ENCODE measurements at regions not wholly inside any gene's neighbourhood (a gene's known extent, or its start where the extent isn't known, plus 50 kb on each side); places are given as distances from the start of the nearest gene placed in this dataset.

DNA sequence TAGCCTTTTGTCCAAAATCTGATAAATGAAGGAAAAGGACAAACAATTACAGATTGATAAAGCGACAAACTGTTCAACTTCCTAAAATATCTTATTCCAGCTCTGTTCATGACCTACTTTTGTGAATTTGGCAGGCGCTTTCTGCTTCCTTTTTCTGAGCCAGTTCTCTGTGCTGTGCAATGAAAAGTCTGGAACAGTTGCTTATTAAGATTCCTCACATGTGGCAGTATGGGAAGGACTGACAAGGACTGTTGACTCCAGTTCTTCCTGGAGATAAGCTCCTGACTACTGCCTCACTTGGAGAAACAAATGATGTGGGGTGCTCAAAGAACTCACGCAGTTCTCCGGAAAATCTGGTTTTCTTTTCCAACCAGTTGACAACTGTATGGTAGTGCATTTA is 58.3 kb upstream of the ANP32D start:
- TF ChIP-seq CTCF (IDR thresholded peaks at IDR 0.05) (no peak), EP300 (IDR thresholded peaks at IDR 0.05) (no peak)
